Liver (tissue), 8 donors: ENCODE measurements at regions not wholly inside any gene's neighbourhood (a gene's known extent, or its start where the extent isn't known, plus 50 kb on each side); places are given as distances from the start of the nearest gene placed in this dataset.

Experiments used
- DNase-seq: peaks from one replicate; pipeline ENCODE4 v3.0.0-alpha.2; 2017; ENCODE audit warnings: low spot score
- H3K27ac ChIP-seq, 2 donors: one replicate each; pipeline ENCODE4 v1.7.0; 2013; ENCODE audit warnings: inconsistent platforms in 2 of 2, low read length in 2 of 2, control low read depth in 1 of 2, low read depth in 1 of 2, mild to moderate bottlenecking in 1 of 2
- H3K27me3 ChIP-seq, 4 donors: one replicate each; pipeline versions ENCODE4 v1.6.1 to v1.7.0; 2013; ENCODE audit warnings: low read length in 3 of 4, inconsistent platforms in 1 of 4, mild to moderate bottlenecking in 1 of 4, moderate library complexity in 1 of 4; ENCODE audit not compliant: control insufficient read depth in 4 of 4, insufficient read depth in 4 of 4
- H3K36me3 ChIP-seq, 4 donors: one replicate each; pipeline versions ENCODE4 v1.6.1 to v1.7.0; 2013; ENCODE audit warnings: low read length in 3 of 4, mild to moderate bottlenecking in 3 of 4, low read depth in 1 of 4, moderate library complexity in 1 of 4; ENCODE audit not compliant: control insufficient read depth in 4 of 4, insufficient read depth in 3 of 4
- H3K4me1 ChIP-seq, 4 donors: one replicate each; pipeline versions ENCODE4 v1.6.1 to v1.7.0; 2013; ENCODE audit warnings: low read length in 3 of 4, mild to moderate bottlenecking in 3 of 4, moderate library complexity in 1 of 4; ENCODE audit not compliant: control insufficient read depth in 4 of 4, insufficient read depth in 4 of 4
- H3K4me3 ChIP-seq, 3 donors: one replicate each; pipeline versions ENCODE4 v1.6.1 to v1.7.0; 2013; ENCODE audit warnings: low read length in 3 of 3, control low read depth in 1 of 3, low read depth in 1 of 3, mild to moderate bottlenecking in 1 of 3
- H3K9ac ChIP-seq, 2 donors: one replicate each; pipeline ENCODE4 v1.7.0; 2013; ENCODE audit warnings: low read length in 2 of 2, mild to moderate bottlenecking in 2 of 2, moderate library complexity in 2 of 2, control low read depth in 1 of 2, low read depth in 1 of 2
- H3K9me3 ChIP-seq, 4 donors: one replicate each; pipeline versions ENCODE4 v1.6.1 to v1.7.0; 2013; ENCODE audit warnings: low read length in 3 of 4; ENCODE audit not compliant: control insufficient read depth in 4 of 4
- ATF3 ChIP-seq: IDR thresholded peaks from 2 replicates; pipeline ENCODE4 v1.6.1; 2016; ENCODE audit warnings: antibody characterized with exemption
- EGR1 ChIP-seq, 2 donors: IDR thresholded peaks; 2 replicates each; pipeline ENCODE4 v1.6.1; 2016 to 2018; ENCODE audit warnings: antibody characterized with exemption in 2 of 2, low read depth in 2 of 2
- FOXA1 ChIP-seq: IDR thresholded peaks from 2 replicates; pipeline ENCODE4 v1.6.1; 2016; ENCODE audit warnings: antibody characterized with exemption
- FOXA2 ChIP-seq: IDR thresholded peaks from 2 replicates; pipeline ENCODE4 v1.6.1; 2016; ENCODE audit warnings: antibody characterized with exemption
- GABPA ChIP-seq, 2 donors: IDR thresholded peaks in 1 of 2; conservative IDR thresholded peaks in 1 of 2; 2 replicates each; pipeline ENCODE4 v1.6.1; 2016; ENCODE audit warnings: antibody characterized with exemption in 2 of 2, mild to moderate bottlenecking in 1 of 2, moderate library complexity in 1 of 2
- HNF4A ChIP-seq, 2 donors: conservative IDR thresholded peaks; 2 replicates each; pipeline ENCODE4 v1.6.1; 2016; ENCODE audit warnings: antibody characterized with exemption in 2 of 2, mild to moderate bottlenecking in 2 of 2
- HNF4G ChIP-seq: IDR thresholded peaks from 2 replicates; pipeline ENCODE4 v1.6.1; 2016; ENCODE audit warnings: antibody characterized with exemption
- JUND ChIP-seq, 2 donors: IDR thresholded peaks; 2 replicates each; pipeline ENCODE4 v1.6.1; 2016; ENCODE audit warnings: antibody characterized with exemption in 2 of 2
- MAX ChIP-seq: IDR thresholded peaks from 2 replicates; pipeline ENCODE4 v1.6.1; 2016; ENCODE audit warnings: antibody characterized with exemption
- NR2F2 ChIP-seq: IDR thresholded peaks from 2 replicates; pipeline ENCODE4 v1.6.1; 2016; ENCODE audit warnings: antibody characterized with exemption
- RXRA ChIP-seq, 2 donors: IDR thresholded peaks; 2 replicates each; pipeline ENCODE4 v1.6.1; 2017 to 2018; ENCODE audit warnings: antibody characterized with exemption in 2 of 2, mild to moderate bottlenecking in 1 of 2
- SP1 ChIP-seq: IDR thresholded peaks from 2 replicates; pipeline ENCODE4 v1.6.1; 2018; ENCODE audit warnings: antibody characterized with exemption, mild to moderate bottlenecking
- TAF1 ChIP-seq: conservative IDR thresholded peaks from 2 replicates; pipeline ENCODE4 v1.6.1; 2016; ENCODE audit warnings: antibody characterized with exemption, mild to moderate bottlenecking
- YY1 ChIP-seq: IDR thresholded peaks from 2 replicates; pipeline ENCODE4 v1.6.1; 2016; ENCODE audit warnings: antibody characterized with exemption, mild to moderate bottlenecking
- whole genome bisulfite sequencing: extraction: QIAGEN DNeasy Blood & Tissue Kit; methylation state at CpG from one replicate; pipeline ENCODE4 v1.1.7; 2013; 5-methylcytosine and 5-hydroxymethylcytosine counted together
- TF ChIP-seq, protein P1 (sequence below): fragments of 150-350 bp; IDR thresholded peaks from 2 replicates; pipeline ENCODE4 v1.5.1; 2017; ENCODE audit warnings: improper control_type of control experiment, low read depth, low read length; ENCODE audit not compliant: missing input control
- TF ChIP-seq, protein P2 (sequence below): IDR thresholded peaks from 2 replicates; pipeline ENCODE4 v1.6.1; 2016; ENCODE audit warnings: antibody characterized with exemption, mild to moderate bottlenecking
- donor health status: healthy.
- donor health status: healthy.
- donor health status: healthy.
- donor health status: healthy.
- donor health status: healthy.

DNA sequence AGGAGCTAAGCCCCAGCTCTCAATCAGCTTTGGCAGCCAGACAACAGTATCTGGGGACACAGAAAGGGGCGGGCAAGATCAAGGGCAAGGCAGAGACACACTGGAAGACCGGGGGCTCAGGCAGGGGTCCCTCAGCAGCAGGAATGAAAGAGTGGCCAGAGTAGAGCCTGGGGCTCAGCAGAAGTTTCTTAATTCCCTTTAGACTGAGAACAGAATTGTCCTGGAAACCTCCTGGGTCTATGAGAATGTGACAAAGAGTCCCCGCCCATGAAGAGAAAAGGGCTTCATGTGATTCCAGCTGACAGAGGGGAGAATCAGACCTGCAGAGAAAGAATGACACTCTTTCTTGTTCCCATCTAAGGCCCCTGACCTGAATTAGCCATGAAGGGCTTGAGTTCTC, 95.2 kb upstream of the CTNNB1 start:
- H3K4me1 ChIP-seq = no peaks in the 10 kb centered on the region
- no peaks in the 10 kb centered on the region for H3K36me3 ChIP-seq
- TF ChIP-seq, protein P1, sequence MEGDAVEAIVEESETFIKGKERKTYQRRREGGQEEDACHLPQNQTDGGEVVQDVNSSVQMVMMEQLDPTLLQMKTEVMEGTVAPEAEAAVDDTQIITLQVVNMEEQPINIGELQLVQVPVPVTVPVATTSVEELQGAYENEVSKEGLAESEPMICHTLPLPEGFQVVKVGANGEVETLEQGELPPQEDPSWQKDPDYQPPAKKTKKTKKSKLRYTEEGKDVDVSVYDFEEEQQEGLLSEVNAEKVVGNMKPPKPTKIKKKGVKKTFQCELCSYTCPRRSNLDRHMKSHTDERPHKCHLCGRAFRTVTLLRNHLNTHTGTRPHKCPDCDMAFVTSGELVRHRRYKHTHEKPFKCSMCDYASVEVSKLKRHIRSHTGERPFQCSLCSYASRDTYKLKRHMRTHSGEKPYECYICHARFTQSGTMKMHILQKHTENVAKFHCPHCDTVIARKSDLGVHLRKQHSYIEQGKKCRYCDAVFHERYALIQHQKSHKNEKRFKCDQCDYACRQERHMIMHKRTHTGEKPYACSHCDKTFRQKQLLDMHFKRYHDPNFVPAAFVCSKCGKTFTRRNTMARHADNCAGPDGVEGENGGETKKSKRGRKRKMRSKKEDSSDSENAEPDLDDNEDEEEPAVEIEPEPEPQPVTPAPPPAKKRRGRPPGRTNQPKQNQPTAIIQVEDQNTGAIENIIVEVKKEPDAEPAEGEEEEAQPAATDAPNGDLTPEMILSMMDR = no peak
- TF ChIP-seq RXRA (IDR thresholded peaks at IDR 0.05) (no peak), ATF3 (no peak), FOXA2 (no peak), JUND (IDR thresholded peaks at IDR 0.05) (no peak), NR2F2 (no peak)
- 86% methylated on average over 3 of the region's 3 CpGs for WGBS
- no peak overlapping the region for H3K9ac ChIP-seq
- H3K27me3 ChIP-seq = peaks cover 0 to 2% (median 0%) of the 10 kb centered on the region in 4 donors
- H3K27ac ChIP-seq = no peak overlapping the region
- no peaks in the 10 kb centered on the region for H3K9me3 ChIP-seq
- no peak overlapping the region for H3K4me3 ChIP-seq
- DNase-seq = no peak

GRCh38 chr3:41106691-41107090, 92.6 kb upstream of the CTNNB1 start:
- no peaks in the 10 kb centered on the region for H3K9me3 ChIP-seq
- no peak overlapping the region for H3K4me3 ChIP-seq
- TF ChIP-seq, protein P1 = no peak
- no peak for TF ChIP-seq MAX
- TF ChIP-seq TAF1 = no peak
- no peak for TF ChIP-seq GABPA (IDR thresholded peaks at IDR 0.05 in 1 of 2, conservative IDR thresholded peaks at IDR 0.05 in 1 of 2)
- TF ChIP-seq RXRA (IDR thresholded peaks at IDR 0.05) = no peak
- no peak for TF ChIP-seq HNF4G
- TF ChIP-seq FOXA1 = no peak
- TF ChIP-seq EGR1 (IDR thresholded peaks at IDR 0.05; ENCODE audit: low read depth in 2 of 2) = no peak
- no peak for TF ChIP-seq HNF4A (conservative IDR thresholded peaks at IDR 0.05)
- TF ChIP-seq SP1 = no peak
- TF ChIP-seq FOXA2 = no peak
- TF ChIP-seq, protein P2, sequence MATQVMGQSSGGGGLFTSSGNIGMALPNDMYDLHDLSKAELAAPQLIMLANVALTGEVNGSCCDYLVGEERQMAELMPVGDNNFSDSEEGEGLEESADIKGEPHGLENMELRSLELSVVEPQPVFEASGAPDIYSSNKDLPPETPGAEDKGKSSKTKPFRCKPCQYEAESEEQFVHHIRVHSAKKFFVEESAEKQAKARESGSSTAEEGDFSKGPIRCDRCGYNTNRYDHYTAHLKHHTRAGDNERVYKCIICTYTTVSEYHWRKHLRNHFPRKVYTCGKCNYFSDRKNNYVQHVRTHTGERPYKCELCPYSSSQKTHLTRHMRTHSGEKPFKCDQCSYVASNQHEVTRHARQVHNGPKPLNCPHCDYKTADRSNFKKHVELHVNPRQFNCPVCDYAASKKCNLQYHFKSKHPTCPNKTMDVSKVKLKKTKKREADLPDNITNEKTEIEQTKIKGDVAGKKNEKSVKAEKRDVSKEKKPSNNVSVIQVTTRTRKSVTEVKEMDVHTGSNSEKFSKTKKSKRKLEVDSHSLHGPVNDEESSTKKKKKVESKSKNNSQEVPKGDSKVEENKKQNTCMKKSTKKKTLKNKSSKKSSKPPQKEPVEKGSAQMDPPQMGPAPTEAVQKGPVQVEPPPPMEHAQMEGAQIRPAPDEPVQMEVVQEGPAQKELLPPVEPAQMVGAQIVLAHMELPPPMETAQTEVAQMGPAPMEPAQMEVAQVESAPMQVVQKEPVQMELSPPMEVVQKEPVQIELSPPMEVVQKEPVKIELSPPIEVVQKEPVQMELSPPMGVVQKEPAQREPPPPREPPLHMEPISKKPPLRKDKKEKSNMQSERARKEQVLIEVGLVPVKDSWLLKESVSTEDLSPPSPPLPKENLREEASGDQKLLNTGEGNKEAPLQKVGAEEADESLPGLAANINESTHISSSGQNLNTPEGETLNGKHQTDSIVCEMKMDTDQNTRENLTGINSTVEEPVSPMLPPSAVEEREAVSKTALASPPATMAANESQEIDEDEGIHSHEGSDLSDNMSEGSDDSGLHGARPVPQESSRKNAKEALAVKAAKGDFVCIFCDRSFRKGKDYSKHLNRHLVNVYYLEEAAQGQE = no peak
- TF ChIP-seq ATF3 = no peak
- no peak for TF ChIP-seq YY1
- no peak for TF ChIP-seq NR2F2
- DNase-seq = no peak
- H3K4me1 ChIP-seq = no peaks in the 10 kb centered on the region
- no peak overlapping the region for H3K9ac ChIP-seq
- H3K36me3 ChIP-seq = no peaks in the 10 kb centered on the region
- WGBS = 90% methylated on average over 2 of the region's 2 CpGs
- H3K27me3 ChIP-seq = peaks cover 0 to 2% (median 0%) of the 10 kb centered on the region in 4 donors
- H3K27ac ChIP-seq = no peak overlapping the region
